ENCODE measurements at regions not wholly inside any gene's neighbourhood (a gene's known extent, or its start where the extent isn't known, plus 50 kb on each side); places are given as distances from the start of the nearest gene placed in this dataset.

DNA sequence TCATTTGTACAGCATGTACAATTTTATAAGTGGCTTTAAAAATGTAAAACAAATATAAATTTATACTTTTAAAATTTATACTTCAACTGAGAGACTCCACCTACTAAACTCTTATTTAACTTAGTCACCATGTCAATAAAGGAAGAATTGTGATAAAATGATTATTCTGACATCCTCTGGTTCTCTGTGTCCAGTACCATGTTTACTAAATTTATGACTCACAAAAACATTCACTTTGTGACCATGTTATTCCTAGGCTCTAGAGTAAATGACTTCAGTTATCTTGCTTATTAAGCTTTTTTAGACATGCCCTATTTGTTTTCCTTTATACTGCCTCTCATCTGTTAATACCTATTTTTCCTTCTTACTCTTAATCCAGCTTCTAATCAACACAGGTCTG lies 959.6 kb upstream of the SLC39A10 start:
- TF ChIP-seq, protein P1, sequence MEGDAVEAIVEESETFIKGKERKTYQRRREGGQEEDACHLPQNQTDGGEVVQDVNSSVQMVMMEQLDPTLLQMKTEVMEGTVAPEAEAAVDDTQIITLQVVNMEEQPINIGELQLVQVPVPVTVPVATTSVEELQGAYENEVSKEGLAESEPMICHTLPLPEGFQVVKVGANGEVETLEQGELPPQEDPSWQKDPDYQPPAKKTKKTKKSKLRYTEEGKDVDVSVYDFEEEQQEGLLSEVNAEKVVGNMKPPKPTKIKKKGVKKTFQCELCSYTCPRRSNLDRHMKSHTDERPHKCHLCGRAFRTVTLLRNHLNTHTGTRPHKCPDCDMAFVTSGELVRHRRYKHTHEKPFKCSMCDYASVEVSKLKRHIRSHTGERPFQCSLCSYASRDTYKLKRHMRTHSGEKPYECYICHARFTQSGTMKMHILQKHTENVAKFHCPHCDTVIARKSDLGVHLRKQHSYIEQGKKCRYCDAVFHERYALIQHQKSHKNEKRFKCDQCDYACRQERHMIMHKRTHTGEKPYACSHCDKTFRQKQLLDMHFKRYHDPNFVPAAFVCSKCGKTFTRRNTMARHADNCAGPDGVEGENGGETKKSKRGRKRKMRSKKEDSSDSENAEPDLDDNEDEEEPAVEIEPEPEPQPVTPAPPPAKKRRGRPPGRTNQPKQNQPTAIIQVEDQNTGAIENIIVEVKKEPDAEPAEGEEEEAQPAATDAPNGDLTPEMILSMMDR (conservative IDR thresholded peaks at IDR 0.05; ENCODE audit: low read length) = no peak
- TF ChIP-seq EZH2phosphoT487 (IDR thresholded peaks at IDR 0.05; ENCODE audit: borderline replicate concordance) = no peak
